HG02571 (cell line): ENCODE measurements at regions not wholly inside any gene's neighbourhood (a gene's known extent, or its start where the extent isn't known, plus 50 kb on each side); places are given as distances from the start of the nearest gene placed in this dataset.
"Not testable (repeated sequence)": the region's sequence is repeated elsewhere in the genome, so short reads cannot be mapped to it uniquely, and the experiment has no call there.

Experiments used
- ATAC-seq: cut with Tn5 transposase; IDR thresholded peaks from one replicate; pipeline ENCODE4 v1.9.1; 2021; ENCODE audit warnings: mild to moderate bottlenecking, moderate library complexity; ENCODE audit not compliant: unreplicated experiment

- no peak for ATAC-seq
These were observed 364.5 kb upstream of the JARID2 start for GRCh38 chr6:14881398-14881797.

GRCh38 chr6:14882394-14883026 is 363.4 kb upstream of the JARID2 start:
- no peak for ATAC-seq

GRCh38 chr6:14883921-14884320 is 361.9 kb upstream of the JARID2 start:
- ATAC-seq = no peak

GRCh38 chr6:14885498-14885897 is 360.4 kb upstream of the JARID2 start:
- ATAC-seq = no peak

- no peak for ATAC-seq
These were observed 358.7 kb upstream of the JARID2 start for GRCh38 chr6:14887181-14887580.

- ATAC-seq = no peak
These were observed 357.8 kb upstream of the JARID2 start for GRCh38 chr6:14887986-14888574.

- ATAC-seq = no peak
These were observed 357.3 kb upstream of the JARID2 start for GRCh38 chr6:14888575-14889000.

- no peak for ATAC-seq
These were observed 356.7 kb upstream of the JARID2 start for GRCh38 chr6:14889188-14889587.

- ATAC-seq = no peak
These were observed 356.0 kb upstream of the JARID2 start for GRCh38 chr6:14889611-14890593.

- ATAC-seq = not testable (repeated sequence)
These were observed 354.0 kb upstream of the JARID2 start for GRCh38 chr6:14891820-14892375.

- ATAC-seq = no peak
These were observed 351.8 kb upstream of the JARID2 start for GRCh38 chr6:14894105-14894504.

GRCh38 chr6:14896475-14896874 is 349.4 kb upstream of the JARID2 start:
- no peak for ATAC-seq

GRCh38 chr6:14897831-14898230 is 348.0 kb upstream of the JARID2 start:
- ATAC-seq = no peak

GRCh38 chr6:14899441-14899840 is 346.4 kb upstream of the JARID2 start:
- ATAC-seq = not testable (repeated sequence)

GRCh38 chr6:14900919-14901318 is 344.9 kb upstream of the JARID2 start:
- ATAC-seq = no peak

GRCh38 chr6:14903176-14904038 is 342.5 kb upstream of the JARID2 start:
- no peak for ATAC-seq

GRCh38 chr6:14905201-14905600 is 340.7 kb upstream of the JARID2 start:
- no peak for ATAC-seq

GRCh38 chr6:14906621-14907020 is 339.2 kb upstream of the JARID2 start:
- ATAC-seq = no peak

GRCh38 chr6:14910692-14911547 is 334.9 kb upstream of the JARID2 start:
- ATAC-seq = no peak
